HG02678 (cell line): ENCODE measurements at regions not wholly inside any gene's neighbourhood (a gene's known extent, or its start where the extent isn't known, plus 50 kb on each side); places are given as distances from the start of the nearest gene placed in this dataset.

Source experiments
- ATAC-seq: cut with Tn5 transposase; IDR thresholded peaks from one replicate; pipeline ENCODE4 v1.9.1; 2021; ENCODE audit warnings: mild to moderate bottlenecking, moderate library complexity; ENCODE audit not compliant: unreplicated experiment

- ATAC-seq = peak; percentile 96
Observed at GRCh38 chr11:88231894-88232482, 56.7 kb upstream of the RAB38 start.

GRCh38 chr11:88229303-88229702 is 54.1 kb upstream of the RAB38 start:
- no peak for ATAC-seq
